ENCODE measurements at regions not wholly inside any gene's neighbourhood (a gene's known extent, or its start where the extent isn't known, plus 50 kb on each side); places are given as distances from the start of the nearest gene placed in this dataset.

DNA sequence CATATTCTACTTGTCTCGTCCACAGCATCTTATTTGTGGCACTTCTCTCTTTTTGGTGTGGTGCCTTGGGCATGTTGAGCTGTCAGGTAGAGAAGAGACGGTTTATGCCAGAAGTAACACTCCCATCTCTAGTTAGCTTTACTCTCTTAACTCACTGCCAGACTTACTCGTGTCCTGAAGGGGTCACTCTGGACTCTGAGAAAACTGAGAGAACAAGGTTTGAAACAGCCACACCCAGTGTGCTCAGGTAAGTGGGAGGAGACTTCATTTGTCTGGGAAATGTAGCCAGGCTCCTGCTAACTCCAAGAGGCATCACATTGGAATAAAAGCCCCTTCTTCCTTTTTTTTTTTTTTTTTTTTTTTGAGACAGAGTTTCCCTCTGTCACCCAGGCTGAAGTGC is 360.8 kb downstream of the QKI start:
- TF ChIP-seq, protein P1, sequence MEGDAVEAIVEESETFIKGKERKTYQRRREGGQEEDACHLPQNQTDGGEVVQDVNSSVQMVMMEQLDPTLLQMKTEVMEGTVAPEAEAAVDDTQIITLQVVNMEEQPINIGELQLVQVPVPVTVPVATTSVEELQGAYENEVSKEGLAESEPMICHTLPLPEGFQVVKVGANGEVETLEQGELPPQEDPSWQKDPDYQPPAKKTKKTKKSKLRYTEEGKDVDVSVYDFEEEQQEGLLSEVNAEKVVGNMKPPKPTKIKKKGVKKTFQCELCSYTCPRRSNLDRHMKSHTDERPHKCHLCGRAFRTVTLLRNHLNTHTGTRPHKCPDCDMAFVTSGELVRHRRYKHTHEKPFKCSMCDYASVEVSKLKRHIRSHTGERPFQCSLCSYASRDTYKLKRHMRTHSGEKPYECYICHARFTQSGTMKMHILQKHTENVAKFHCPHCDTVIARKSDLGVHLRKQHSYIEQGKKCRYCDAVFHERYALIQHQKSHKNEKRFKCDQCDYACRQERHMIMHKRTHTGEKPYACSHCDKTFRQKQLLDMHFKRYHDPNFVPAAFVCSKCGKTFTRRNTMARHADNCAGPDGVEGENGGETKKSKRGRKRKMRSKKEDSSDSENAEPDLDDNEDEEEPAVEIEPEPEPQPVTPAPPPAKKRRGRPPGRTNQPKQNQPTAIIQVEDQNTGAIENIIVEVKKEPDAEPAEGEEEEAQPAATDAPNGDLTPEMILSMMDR (IDR thresholded peaks at IDR 0.05; ENCODE audit: low read length), result no peak
- no peak for TF ChIP-seq EZH2phosphoT487 (IDR thresholded peaks at IDR 0.05; ENCODE audit: low read length)
- no peak for TF ChIP-seq EZH2 (optimal IDR thresholded peaks at IDR 0.05; ENCODE audit: low read depth, low read length)

All from MM.1S (cell line).